ENCODE measurements at regions not wholly inside any gene's neighbourhood (a gene's known extent, or its start where the extent isn't known, plus 50 kb on each side); places are given as distances from the start of the nearest gene placed in this dataset.
A peak's percentile ranks its signal among the peaks of the same experiment; 100 is the strongest.

GRCh38 chr21:15567191-15567590 lies 162.6 kb upstream of the USP25 start:
- Histone ChIP-seq H3K4me1 (peaks cover 24% of the 10 kb centered on the region), H3K79me2 (ENCODE audit: low read depth) (no peaks in the 10 kb centered on the region), H4K20me1 (ENCODE audit: low read depth) (no peaks in the 10 kb centered on the region), H3K4me3 (no peak overlapping the region), H2AFZ (replicated peaks) (no peak overlapping the region), H3K9me3 (ENCODE audit: low read depth) (no peaks in the 10 kb centered on the region), H3K4me2 (peak overlapping the region; percentile 2), H3F3A (ENCODE audit: low read depth) (no peaks in the 10 kb centered on the region), H3K9ac (no peak overlapping the region), H3K27ac (no peak overlapping the region), H3K27me3 (no peaks in the 10 kb centered on the region), H3K36me3 (no peaks in the 10 kb centered on the region)
- H3K4me3 Mint-ChIP-seq = no peak overlapping the region
- no peaks in the 10 kb centered on the region for H3K27me3 Mint-ChIP-seq (ENCODE audit: insufficient read depth, low read depth)
- no peak for TF ChIP-seq EZH2phosphoT487 (IDR thresholded peaks at IDR 0.05)
- TF ChIP-seq CTCF (IDR thresholded peaks at IDR 0.05) = no peak
- TF ChIP-seq EZH2 (IDR thresholded peaks at IDR 0.05) = no peak
- no peak for DNase-seq (ENCODE audit: low spot score)
- no peaks in the 10 kb centered on the region for H3K36me3 Mint-ChIP-seq
- no peak overlapping the region for H3K27ac Mint-ChIP-seq
- no peaks in the 10 kb centered on the region for H3K9me3 Mint-ChIP-seq
- peaks cover 3% of the 10 kb centered on the region for H3K4me1 Mint-ChIP-seq

DNA sequence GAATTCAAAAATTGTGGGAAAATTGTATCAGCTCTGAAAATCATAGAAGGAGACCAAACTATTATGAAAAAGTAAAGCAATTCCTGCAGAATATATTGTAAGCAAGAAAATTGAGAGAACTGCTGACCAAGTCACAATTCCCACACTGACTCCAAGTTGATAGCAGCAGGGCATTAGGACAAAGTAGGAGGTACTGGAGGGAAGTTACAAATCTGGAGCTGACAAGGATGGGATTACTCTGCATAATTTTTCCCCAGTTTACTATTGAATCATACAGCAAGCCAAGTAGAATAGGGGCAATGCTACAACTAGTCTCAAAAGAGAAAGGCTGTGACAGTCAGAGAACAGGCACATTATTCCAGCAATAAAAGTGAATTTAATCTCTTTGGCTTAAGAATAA lies 161.3 kb upstream of the USP25 start:
- Histone ChIP-seq H3K27ac (no peak overlapping the region), H3K4me2 (no peak overlapping the region), H3K4me1 (peaks cover 24% of the 10 kb centered on the region), H3K27me3 (no peaks in the 10 kb centered on the region), H2AFZ (replicated peaks) (no peak overlapping the region), H3K9ac (no peak overlapping the region), H3K79me2 (ENCODE audit: low read depth) (no peaks in the 10 kb centered on the region), H3F3A (ENCODE audit: low read depth) (no peaks in the 10 kb centered on the region), H4K20me1 (ENCODE audit: low read depth) (no peaks in the 10 kb centered on the region), H3K4me3 (no peak overlapping the region), H3K9me3 (ENCODE audit: low read depth) (no peaks in the 10 kb centered on the region), H3K36me3 (no peaks in the 10 kb centered on the region)
- Mint-ChIP-seq H3K9me3 (no peaks in the 10 kb centered on the region), H3K4me3 (no peak overlapping the region), H3K4me1 (peaks cover 3% of the 10 kb centered on the region), H3K27me3 (ENCODE audit: insufficient read depth, low read depth) (no peaks in the 10 kb centered on the region), H3K27ac (no peak overlapping the region), H3K36me3 (no peaks in the 10 kb centered on the region)
- no peak for DNase-seq (ENCODE audit: low spot score)
- TF ChIP-seq CTCF (IDR thresholded peaks at IDR 0.05) (no peak), EZH2 (IDR thresholded peaks at IDR 0.05) (no peak), EZH2phosphoT487 (IDR thresholded peaks at IDR 0.05) (no peak)

DNA sequence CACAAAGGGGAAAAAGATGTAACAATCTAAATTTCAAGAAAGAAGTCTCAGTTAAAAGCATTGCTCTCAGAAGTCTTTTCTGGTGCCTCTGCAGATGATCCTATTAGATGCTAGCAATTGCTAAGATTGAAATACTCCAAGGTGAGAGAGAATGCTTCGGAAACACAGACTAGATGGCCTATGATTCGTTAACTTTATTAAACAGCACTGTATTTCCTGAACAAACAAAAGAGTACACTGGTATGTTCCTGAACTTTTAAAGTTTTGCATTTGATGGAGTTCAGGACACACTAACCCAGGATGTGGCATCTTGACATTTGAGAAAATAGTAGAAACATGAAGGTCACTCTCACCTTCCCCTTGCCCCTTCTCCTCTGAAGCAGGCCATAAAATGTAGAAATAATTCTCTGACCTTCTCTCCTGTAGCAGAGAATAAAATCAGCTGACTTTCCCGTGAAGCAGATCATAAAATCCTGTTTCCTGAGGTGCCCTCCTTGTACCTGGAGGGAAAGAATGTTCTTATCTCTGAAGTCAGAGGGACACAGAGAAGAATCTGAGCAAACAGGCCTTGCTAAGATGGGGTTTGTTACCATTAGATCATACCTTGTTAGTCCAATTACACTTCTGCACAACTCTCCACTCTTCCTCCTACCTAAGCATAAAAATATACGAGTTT lies 142.9 kb upstream of the USP25 start:
- no peak overlapping the region for H3K4me3 ChIP-seq
- H3K9ac ChIP-seq = no peak overlapping the region
- no peak for DNase-seq (ENCODE audit: low spot score)
- H4K20me1 ChIP-seq (ENCODE audit: low read depth) = no peaks in the 10 kb centered on the region
- no peaks in the 10 kb centered on the region for H3F3A ChIP-seq (ENCODE audit: low read depth)
- no peak for TF ChIP-seq EZH2 (IDR thresholded peaks at IDR 0.05)
- TF ChIP-seq CTCF (IDR thresholded peaks at IDR 0.05) = no peak
- no peak for TF ChIP-seq EZH2phosphoT487 (IDR thresholded peaks at IDR 0.05)
- no peaks in the 10 kb centered on the region for H3K9me3 ChIP-seq (ENCODE audit: low read depth)
- H3K27ac ChIP-seq = no peak overlapping the region
- no peaks in the 10 kb centered on the region for H3K4me1 ChIP-seq
- Mint-ChIP-seq H3K4me3 (no peak overlapping the region), H3K27me3 (ENCODE audit: insufficient read depth, low read depth) (no peaks in the 10 kb centered on the region), H3K9me3 (no peaks in the 10 kb centered on the region), H3K4me1 (no peaks in the 10 kb centered on the region), H3K36me3 (no peaks in the 10 kb centered on the region), H3K27ac (no peak overlapping the region)
- H3K27me3 ChIP-seq = no peaks in the 10 kb centered on the region
- no peak overlapping the region for H3K4me2 ChIP-seq
- H3K79me2 ChIP-seq (ENCODE audit: low read depth) = no peaks in the 10 kb centered on the region
- H3K36me3 ChIP-seq = no peaks in the 10 kb centered on the region
- H2AFZ ChIP-seq (replicated peaks) = peak overlapping the region; percentile 60

All from neural progenitor cell (in vitro differentiated cells).